K562 (cell line): ENCODE measurements at regions not wholly inside any gene's neighbourhood (a gene's known extent, or its start where the extent isn't known, plus 50 kb on each side); places are given as distances from the start of the nearest gene placed in this dataset.

Experiments used
- CAMTA2 ChIP-seq: fragments of 250-450 bp; sonication (Bioruptor Pico); conservative IDR thresholded peaks from 2 replicates; pipeline ENCODE4 v1.5.1; 2022
- CBFB ChIP-seq: sonication (generic); formaldehyde crosslinking; IDR thresholded peaks from 2 replicates; pipeline ENCODE4 v1.4.0; 2020; ENCODE audit warnings: mild to moderate bottlenecking, missing genetic modification reagents
- CHD4 ChIP-seq: fragments of 200-600 bp; sonication (generic); IDR thresholded peaks from 3 replicates; pipeline ENCODE4 v1.6.1; 2012; ENCODE audit warnings: low read depth, mild to moderate bottlenecking, mixed read lengths, low read length, inconsistent platforms; ENCODE audit not compliant: insufficient read depth, insufficient replicate concordance, poor library complexity, severe bottlenecking
- CREB3 ChIP-seq: fragments of 450-650 bp; conservative IDR thresholded peaks from 2 replicates; pipeline ENCODE4 v1.6.1; 2016; ENCODE audit warnings: missing genetic modification characterization, low read depth, mild to moderate bottlenecking, missing compliant biosample characterization, moderate library complexity
- DIDO1 ChIP-seq: fragments of 450-650 bp; IDR thresholded peaks from 2 replicates; pipeline ENCODE4 v1.6.1; 2016; ENCODE audit warnings: low read depth, missing biosample characterization, missing genetic modification characterization
- ESRRA ChIP-seq: fragments of 450-650 bp; IDR thresholded peaks from 2 replicates; pipeline ENCODE4 v1.6.1; 2014; ENCODE audit warnings: low read depth, mild to moderate bottlenecking, moderate library complexity, borderline replicate concordance
- IRF2 ChIP-seq: sonication (generic); formaldehyde crosslinking; IDR thresholded peaks from 2 replicates; pipeline ENCODE4 v1.8.1; 2022; ENCODE audit warnings: mild to moderate bottlenecking, missing genetic modification reagents
- NCOA6 ChIP-seq: fragments of 450-650 bp; IDR thresholded peaks from 2 replicates; pipeline ENCODE4 v1.6.1; 2017; ENCODE audit warnings: mild to moderate bottlenecking
- POLR2H ChIP-seq: IDR thresholded peaks from 2 replicates; pipeline ENCODE4 v1.6.1; 2016; ENCODE audit warnings: missing genetic modification characterization, low read depth, mild to moderate bottlenecking, control low read depth, missing compliant biosample characterization, moderate library complexity
- RFX7 ChIP-seq: fragments of 250-450 bp; sonication (Bioruptor Pico); IDR thresholded peaks from 2 replicates; pipeline ENCODE4 v1.5.1; 2021; ENCODE audit warnings: mild to moderate bottlenecking
- RREB1 ChIP-seq: fragments of 250-450 bp; sonication (Bioruptor Pico); IDR thresholded peaks from 2 replicates; pipeline ENCODE4 v1.4.0; 2020
- VEZF1 ChIP-seq: fragments of 200-800 bp; sonication (Bioruptor generic); IDR thresholded peaks from 2 replicates; pipeline ENCODE4 v1.6.1; 2017; ENCODE audit warnings: missing genetic modification characterization, missing compliant biosample characterization
- ZNF121 ChIP-seq: sonication (generic); formaldehyde crosslinking; conservative IDR thresholded peaks from 2 replicates; pipeline ENCODE4 v1.8.0; 2022; ENCODE audit warnings: missing genetic modification reagents
- ZNF175 ChIP-seq: fragments of 200-800 bp; sonication (Bioruptor generic); IDR thresholded peaks from 2 replicates; pipeline ENCODE4 v1.6.1; 2016; ENCODE audit warnings: low read depth, mild to moderate bottlenecking, missing genetic modification characterization, missing compliant biosample characterization
- ZNF224 ChIP-seq: sonication (generic); formaldehyde crosslinking; IDR thresholded peaks from 2 replicates; pipeline ENCODE4 v1.8.0; 2022; ENCODE audit warnings: mild to moderate bottlenecking, missing genetic modification reagents
- ZNF280B ChIP-seq: fragments of 250-450 bp; sonication (Bioruptor Pico); IDR thresholded peaks from 2 replicates; pipeline ENCODE4 v1.5.1; 2021; ENCODE audit warnings: mild to moderate bottlenecking
- ZNF445 ChIP-seq: fragments of 250-450 bp; sonication (Bioruptor Pico); IDR thresholded peaks from 2 replicates; pipeline ENCODE4 v1.4.0; 2020; ENCODE audit warnings: low read depth, mild to moderate bottlenecking, moderate library complexity

GRCh38 chr11:86193297-86194095 is 51.1 kb upstream of the EED start (continued):
- no peak for TF ChIP-seq ZNF121 (CRISPR knock-in tag)
- TF ChIP-seq POLR2H (tag), result peak; percentile 82
- peak; percentile 80 for TF ChIP-seq ESRRA
- TF ChIP-seq ZNF224 (CRISPR knock-in tag), result no peak
- TF ChIP-seq RREB1 (CRISPR knock-in tag), result no peak
- no peak for TF ChIP-seq IRF2 (CRISPR knock-in tag)
- TF ChIP-seq RFX7, result no peak
- TF ChIP-seq CREB3 (tag), result peak; percentile 82
- TF ChIP-seq DIDO1 (tag), result no peak
- no peak for TF ChIP-seq ZNF280B (CRISPR knock-in tag)
- TF ChIP-seq CHD4, result no peak
- peak; percentile 67 for TF ChIP-seq VEZF1 (CRISPR knock-in tag)
- TF ChIP-seq ZNF175, result peak; percentile 89
- no peak for TF ChIP-seq CAMTA2 (CRISPR knock-in tag)
- no peak; the same call in 1 of the 2 replicates for TF ChIP-seq ZNF445 (CRISPR knock-in tag)
- peak; percentile 32; the same call in 1 of the 2 replicates for TF ChIP-seq NCOA6
- no peak for TF ChIP-seq CBFB (CRISPR knock-in tag)
